OCI-LY3 (cell line): ENCODE measurements at regions not wholly inside any gene's neighbourhood (a gene's known extent, or its start where the extent isn't known, plus 50 kb on each side); places are given as distances from the start of the nearest gene placed in this dataset.

Experiments used
- EZH2phosphoT487 ChIP-seq: fragments of 200-600 bp; shearing (Covaris generic); IDR thresholded peaks from 2 replicates; pipeline ENCODE4 v1.6.1; 2018; ENCODE audit warnings: antibody characterized with exemption, mixed run types, low read depth
- TF ChIP-seq, protein P1 (sequence below): fragments of 200-600, 300-600 bp; sonication (generic); IDR thresholded peaks from 2 replicates; pipeline ENCODE4 v1.5.1; 2014; ENCODE audit warnings: antibody characterized with exemption, low read length, low read depth

DNA sequence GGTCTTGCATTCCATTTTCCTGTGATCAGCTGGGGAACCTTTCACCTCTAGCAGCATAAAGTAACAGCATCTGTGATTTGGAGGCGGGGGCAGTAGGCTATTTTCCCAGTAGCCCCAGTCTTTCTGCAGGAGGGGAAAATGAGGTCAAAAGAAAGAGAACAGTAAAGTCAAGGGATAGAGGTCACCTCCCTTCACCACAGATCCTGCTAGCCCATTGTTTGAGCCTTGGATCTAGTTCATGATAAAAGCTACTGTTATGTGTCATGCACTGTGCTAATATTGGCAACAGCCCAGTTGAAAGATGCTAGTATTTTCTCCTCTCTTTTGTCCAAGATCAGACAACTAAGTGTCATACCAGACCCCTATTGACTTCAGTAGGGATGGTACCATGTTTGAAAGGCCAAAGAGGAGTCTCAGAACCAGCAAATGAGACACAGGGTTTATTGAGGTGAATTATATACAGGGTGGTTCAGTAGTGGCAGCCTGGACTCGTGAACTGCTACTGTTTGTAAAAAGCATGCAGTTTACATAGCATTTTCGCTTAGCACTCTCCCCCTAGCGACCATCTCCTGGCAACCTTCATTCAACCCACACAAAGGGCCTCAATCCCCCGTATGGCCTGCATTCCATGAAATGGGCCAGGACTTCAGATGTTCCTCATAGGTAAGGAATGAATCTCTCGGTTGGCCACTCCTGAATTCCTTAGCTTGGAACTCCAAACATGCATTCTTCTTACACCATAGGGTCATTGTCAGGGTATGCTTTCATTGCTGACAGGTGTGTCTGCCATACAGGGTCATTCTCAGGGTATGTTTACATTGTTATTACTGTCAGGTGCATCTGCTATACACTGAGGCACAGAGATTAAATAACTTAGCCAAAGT is 170.0 kb upstream of the FRMPD4 start:
- TF ChIP-seq, protein P1, sequence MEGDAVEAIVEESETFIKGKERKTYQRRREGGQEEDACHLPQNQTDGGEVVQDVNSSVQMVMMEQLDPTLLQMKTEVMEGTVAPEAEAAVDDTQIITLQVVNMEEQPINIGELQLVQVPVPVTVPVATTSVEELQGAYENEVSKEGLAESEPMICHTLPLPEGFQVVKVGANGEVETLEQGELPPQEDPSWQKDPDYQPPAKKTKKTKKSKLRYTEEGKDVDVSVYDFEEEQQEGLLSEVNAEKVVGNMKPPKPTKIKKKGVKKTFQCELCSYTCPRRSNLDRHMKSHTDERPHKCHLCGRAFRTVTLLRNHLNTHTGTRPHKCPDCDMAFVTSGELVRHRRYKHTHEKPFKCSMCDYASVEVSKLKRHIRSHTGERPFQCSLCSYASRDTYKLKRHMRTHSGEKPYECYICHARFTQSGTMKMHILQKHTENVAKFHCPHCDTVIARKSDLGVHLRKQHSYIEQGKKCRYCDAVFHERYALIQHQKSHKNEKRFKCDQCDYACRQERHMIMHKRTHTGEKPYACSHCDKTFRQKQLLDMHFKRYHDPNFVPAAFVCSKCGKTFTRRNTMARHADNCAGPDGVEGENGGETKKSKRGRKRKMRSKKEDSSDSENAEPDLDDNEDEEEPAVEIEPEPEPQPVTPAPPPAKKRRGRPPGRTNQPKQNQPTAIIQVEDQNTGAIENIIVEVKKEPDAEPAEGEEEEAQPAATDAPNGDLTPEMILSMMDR: no peak
- TF ChIP-seq EZH2phosphoT487: no peak
